ENCODE measurements at regions not wholly inside any gene's neighbourhood (a gene's known extent, or its start where the extent isn't known, plus 50 kb on each side); places are given as distances from the start of the nearest gene placed in this dataset.

DNA sequence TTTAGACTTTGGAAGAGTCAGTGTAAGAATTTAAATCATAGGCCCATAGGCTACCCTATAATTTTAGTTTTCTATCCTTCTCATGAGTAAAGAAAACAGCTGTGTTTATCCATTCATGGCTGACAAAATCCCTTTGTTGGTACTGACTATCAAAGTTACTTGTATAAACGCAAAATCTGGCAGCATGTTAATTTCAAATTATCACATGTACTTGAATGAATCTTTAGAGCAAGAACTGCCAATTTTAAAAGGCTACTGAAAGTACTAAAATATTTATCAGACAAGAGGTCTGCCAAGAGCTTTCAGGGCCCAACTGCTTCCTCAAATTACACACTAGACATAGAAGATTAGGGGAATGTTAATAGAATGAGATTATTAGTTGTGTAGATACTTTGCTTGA, 66.6 kb downstream of the MYL12B start:
- DNase-seq (ENCODE audit: low read depth): no peak
- TF ChIP-seq POLR2A (IDR thresholded peaks at IDR 0.05; ENCODE audit: extremely low read depth, insufficient read length): no peak
- TF ChIP-seq, protein P1, sequence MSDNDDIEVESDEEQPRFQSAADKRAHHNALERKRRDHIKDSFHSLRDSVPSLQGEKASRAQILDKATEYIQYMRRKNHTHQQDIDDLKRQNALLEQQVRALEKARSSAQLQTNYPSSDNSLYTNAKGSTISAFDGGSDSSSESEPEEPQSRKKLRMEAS (IDR thresholded peaks at IDR 0.05; ENCODE audit: low read depth, low read length): no peak
- no peak for TF ChIP-seq MYC (IDR thresholded peaks at IDR 0.05; ENCODE audit: low read depth, low read length)
- TF ChIP-seq, protein P2, sequence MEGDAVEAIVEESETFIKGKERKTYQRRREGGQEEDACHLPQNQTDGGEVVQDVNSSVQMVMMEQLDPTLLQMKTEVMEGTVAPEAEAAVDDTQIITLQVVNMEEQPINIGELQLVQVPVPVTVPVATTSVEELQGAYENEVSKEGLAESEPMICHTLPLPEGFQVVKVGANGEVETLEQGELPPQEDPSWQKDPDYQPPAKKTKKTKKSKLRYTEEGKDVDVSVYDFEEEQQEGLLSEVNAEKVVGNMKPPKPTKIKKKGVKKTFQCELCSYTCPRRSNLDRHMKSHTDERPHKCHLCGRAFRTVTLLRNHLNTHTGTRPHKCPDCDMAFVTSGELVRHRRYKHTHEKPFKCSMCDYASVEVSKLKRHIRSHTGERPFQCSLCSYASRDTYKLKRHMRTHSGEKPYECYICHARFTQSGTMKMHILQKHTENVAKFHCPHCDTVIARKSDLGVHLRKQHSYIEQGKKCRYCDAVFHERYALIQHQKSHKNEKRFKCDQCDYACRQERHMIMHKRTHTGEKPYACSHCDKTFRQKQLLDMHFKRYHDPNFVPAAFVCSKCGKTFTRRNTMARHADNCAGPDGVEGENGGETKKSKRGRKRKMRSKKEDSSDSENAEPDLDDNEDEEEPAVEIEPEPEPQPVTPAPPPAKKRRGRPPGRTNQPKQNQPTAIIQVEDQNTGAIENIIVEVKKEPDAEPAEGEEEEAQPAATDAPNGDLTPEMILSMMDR (IDR thresholded peaks at IDR 0.05; ENCODE audit: low read depth, low read length): no peak
- no peak overlapping the region for H3K4me3 ChIP-seq (ENCODE audit: low read depth, low read length)

DNA sequence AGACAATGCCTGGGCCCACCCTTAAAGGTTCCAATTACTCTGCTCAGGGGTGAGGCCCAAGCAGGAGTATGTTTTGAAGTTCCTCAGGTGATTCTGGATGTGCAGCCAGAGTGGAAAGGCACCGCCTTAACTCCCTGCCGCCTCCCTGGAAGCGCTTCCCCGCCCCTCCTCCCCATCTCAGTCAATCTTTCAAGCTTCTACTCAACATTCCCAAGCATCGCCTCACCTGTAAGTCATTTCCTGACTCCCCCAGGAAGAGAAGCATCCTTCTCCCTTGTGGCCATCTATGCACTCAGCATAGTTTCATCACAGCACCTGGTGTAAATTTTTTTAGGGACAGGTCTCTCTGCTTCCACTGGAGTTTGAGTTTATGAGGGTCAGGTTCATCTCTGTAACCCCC, 67.5 kb downstream of the MYL12B start:
- no peak for DNase-seq (ENCODE audit: low read depth)
- no peak overlapping the region for H3K4me3 ChIP-seq (ENCODE audit: low read depth, low read length)
- TF ChIP-seq POLR2A (IDR thresholded peaks at IDR 0.05; ENCODE audit: extremely low read depth, insufficient read length) (no peak), MYC (IDR thresholded peaks at IDR 0.05; ENCODE audit: low read depth, low read length) (no peak)
- TF ChIP-seq, protein P2 (IDR thresholded peaks at IDR 0.05; ENCODE audit: low read depth, low read length): no peak
- TF ChIP-seq, protein P1 (IDR thresholded peaks at IDR 0.05; ENCODE audit: low read depth, low read length): no peak

DNA sequence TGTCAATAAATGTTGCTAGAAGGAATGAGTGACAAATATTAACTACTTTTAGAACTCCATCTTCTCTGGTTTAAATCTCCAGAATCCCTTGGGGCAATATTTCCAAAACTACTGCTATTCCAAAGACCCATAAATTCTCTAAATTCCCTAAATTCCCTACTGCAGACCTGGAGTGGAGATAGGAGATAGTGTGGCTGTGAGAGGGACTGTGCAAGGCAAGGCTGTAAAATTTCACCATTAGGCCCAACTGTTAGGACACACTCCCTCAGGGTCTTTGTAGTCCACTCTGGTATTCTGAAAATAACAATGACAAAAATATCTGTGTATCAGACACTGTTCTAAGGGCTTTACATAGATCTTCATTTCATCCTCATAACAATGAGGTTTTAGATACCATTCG, 67.9 kb downstream of the MYL12B start:
- no peak for DNase-seq (ENCODE audit: low read depth)
- TF ChIP-seq, protein P2 (IDR thresholded peaks at IDR 0.05; ENCODE audit: low read depth, low read length): no peak
- TF ChIP-seq MYC (IDR thresholded peaks at IDR 0.05; ENCODE audit: low read depth, low read length) (no peak), POLR2A (IDR thresholded peaks at IDR 0.05; ENCODE audit: extremely low read depth, insufficient read length) (no peak)
- TF ChIP-seq, protein P1 (IDR thresholded peaks at IDR 0.05; ENCODE audit: low read depth, low read length): no peak

DNA sequence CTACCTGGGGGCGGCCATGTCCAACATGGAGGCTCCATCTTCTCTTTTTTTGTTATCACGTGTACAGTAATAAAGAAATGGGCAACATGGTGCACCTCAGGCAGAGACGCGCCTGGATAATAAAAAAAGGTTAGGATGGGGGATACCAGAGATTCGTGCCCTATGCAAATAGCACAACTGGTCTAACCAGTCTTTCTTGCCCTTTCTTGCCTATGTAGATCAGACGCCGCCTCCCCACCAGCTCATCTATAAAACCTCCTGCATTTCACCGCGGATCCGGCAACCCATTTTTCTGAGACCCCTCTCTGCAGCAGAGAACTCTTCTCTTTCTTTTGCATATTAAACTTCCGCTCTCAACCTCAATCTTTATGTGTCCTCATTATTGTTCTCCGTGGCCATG, 68.7 kb downstream of the MYL12B start:
- DNase-seq (ENCODE audit: low read depth): no peak
- H3K4me3 ChIP-seq (ENCODE audit: low read depth, low read length): no peak overlapping the region
- TF ChIP-seq, protein P2 (IDR thresholded peaks at IDR 0.05; ENCODE audit: low read depth, low read length): no peak
- TF ChIP-seq POLR2A (IDR thresholded peaks at IDR 0.05; ENCODE audit: extremely low read depth, insufficient read length) (no peak), MYC (IDR thresholded peaks at IDR 0.05; ENCODE audit: low read depth, low read length) (no peak)
- TF ChIP-seq, protein P1 (IDR thresholded peaks at IDR 0.05; ENCODE audit: low read depth, low read length): no peak

More for the DNA sequence above, 67.9 kb downstream of the MYL12B start:
- no peak overlapping the region for H3K4me3 ChIP-seq (ENCODE audit: low read depth, low read length)

DNA sequence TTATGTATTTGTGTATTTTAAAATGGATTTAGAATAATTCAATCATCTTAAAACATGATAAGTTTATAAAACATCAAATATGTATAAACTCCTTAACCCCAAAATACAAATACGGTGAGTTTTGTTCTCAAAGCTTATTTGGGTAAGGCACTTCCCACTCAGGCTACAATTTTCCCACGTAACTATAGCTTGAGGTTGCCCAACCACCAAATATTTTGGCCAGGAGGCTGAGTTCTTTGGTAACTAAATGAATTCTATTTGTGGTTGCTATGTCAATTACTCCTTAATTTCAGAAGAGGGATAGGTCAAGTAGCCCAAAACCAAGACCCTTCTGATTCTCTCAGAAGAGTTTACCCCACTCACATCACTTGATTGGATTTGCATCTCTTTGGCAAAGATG, 70.4 kb downstream of the MYL12B start:
- no peak for DNase-seq (ENCODE audit: low read depth)
- H3K4me3 ChIP-seq (ENCODE audit: low read depth, low read length): no peak overlapping the region
- TF ChIP-seq, protein P1 (IDR thresholded peaks at IDR 0.05; ENCODE audit: low read depth, low read length): no peak
- TF ChIP-seq, protein P2 (IDR thresholded peaks at IDR 0.05; ENCODE audit: low read depth, low read length): no peak
- TF ChIP-seq POLR2A (IDR thresholded peaks at IDR 0.05; ENCODE audit: extremely low read depth, insufficient read length) (no peak), MYC (IDR thresholded peaks at IDR 0.05; ENCODE audit: low read depth, low read length) (no peak)

Measured in NB4 (cell line).